ENCODE measurements at regions not wholly inside any gene's neighbourhood (a gene's known extent, or its start where the extent isn't known, plus 50 kb on each side); places are given as distances from the start of the nearest gene placed in this dataset.

- DNase-seq (ENCODE audit: low read depth in 2 of 2) = no peak
Observed at GRCh38 chr17:77394540-77395295, 253.9 kb downstream of the SEC14L1 start.

- no peak for DNase-seq (ENCODE audit: low read depth in 2 of 2)
Observed at GRCh38 chr17:77395501-77396048, 254.8 kb downstream of the SEC14L1 start.

- DNase-seq (ENCODE audit: low read depth in 2 of 2) = no peak
Observed at GRCh38 chr17:77396610-77397009, 255.8 kb downstream of the SEC14L1 start.

GRCh38 chr17:77398274-77398673 lies 257.5 kb downstream of the SEC14L1 start:
- no peak for DNase-seq (ENCODE audit: low read depth in 2 of 2)

- no peak for DNase-seq (ENCODE audit: low read depth in 2 of 2)
Observed at GRCh38 chr17:77399319-77399957, 258.7 kb downstream of the SEC14L1 start.

- DNase-seq (ENCODE audit: low read depth in 2 of 2) = peak; percentile 57 to 59
Observed at GRCh38 chr17:77400445-77400870, 259.7 kb downstream of the SEC14L1 start.

- no peak for DNase-seq (ENCODE audit: low read depth in 2 of 2)
Observed at GRCh38 chr17:77402159-77402731, 261.5 kb downstream of the SEC14L1 start.

GRCh38 chr17:77403854-77404253 lies 263.1 kb downstream of the SEC14L1 start:
- DNase-seq (ENCODE audit: low read depth in 2 of 2) = no peak

- DNase-seq (ENCODE audit: low read depth in 2 of 2) = peak; percentile 69 to 78
Observed at GRCh38 chr17:77404812-77405581, 264.2 kb downstream of the SEC14L1 start.

GRCh38 chr17:77405867-77406732 lies 265.3 kb downstream of the SEC14L1 start:
- DNase-seq (ENCODE audit: low read depth in 2 of 2) = no peak

GRCh38 chr17:77407321-77408277 lies 266.8 kb downstream of the SEC14L1 start:
- DNase-seq (ENCODE audit: low read depth in 2 of 2) = no peak

GRCh38 chr17:77408284-77408683 lies 267.5 kb downstream of the SEC14L1 start:
- no peak for DNase-seq (ENCODE audit: low read depth in 2 of 2)

GRCh38 chr17:77409282-77410161 lies 268.8 kb downstream of the SEC14L1 start:
- no peak for DNase-seq (ENCODE audit: low read depth in 2 of 2)

- no peak for DNase-seq (ENCODE audit: low read depth in 2 of 2)
Observed at GRCh38 chr17:77410470-77410869, 269.7 kb downstream of the SEC14L1 start.

- DNase-seq (ENCODE audit: low read depth in 2 of 2) = no peak
Observed at GRCh38 chr17:77414811-77415400, 274.1 kb downstream of the SEC14L1 start.

GRCh38 chr17:77416105-77416713 lies 275.4 kb downstream of the SEC14L1 start:
- DNase-seq (ENCODE audit: low read depth in 2 of 2) = no peak

GRCh38 chr17:77417575-77417974 lies 276.8 kb downstream of the SEC14L1 start:
- no peak for DNase-seq (ENCODE audit: low read depth in 2 of 2)

GRCh38 chr17:77418609-77419008 lies 277.8 kb downstream of the SEC14L1 start:
- DNase-seq (ENCODE audit: low read depth in 2 of 2) = no peak

Measured in stimulated activated CD8-positive, alpha-beta memory T cell treated with anti-CD3 and anti-CD28 coated beads, Interleukin-15, amount 100 ng/mL, for 4 hours (primary cell).